T-cell (primary cell): ENCODE measurements at regions not wholly inside any gene's neighbourhood (a gene's known extent, or its start where the extent isn't known, plus 50 kb on each side); places are given as distances from the start of the nearest gene placed in this dataset.

Experiments
- ATAC-seq, 4 experiments: fragments of 200-7000 bp in 3 of 4; fragments of 150-1000 bp in 1 of 4; cut with Tn5 transposase; replicated peaks in 1 of 4; 1 replicate in 3 of 4; 2 replicates in 1 of 4; pipeline ENCODE4 v1.10.0; 2021; ENCODE audit warnings: moderate library complexity in 3 of 4, mild to moderate bottlenecking in 2 of 4, moderate number of reproducible peaks in 1 of 4
- CTCF ChIA-PET, 2 donors: fragments of 300-600 bp; sonication (Branson Sonifier 250); formaldehyde crosslinking; loops; one replicate each; lab custom pipeline; 2022; ENCODE audit warnings: antibody characterized with exemption in 2 of 2; lab: Charles Lee
- POLR2A ChIA-PET, 2 donors: fragments of 300-600 bp; sonication (Branson Sonifier 250); formaldehyde crosslinking; loops; one replicate each; lab custom pipeline; 2022; ENCODE audit warnings: antibody characterized with exemption in 2 of 2; lab: Charles Lee
- DNase-seq, 35 experiments: peaks; one replicate each; pipeline versions ENCODE4 v3.0.0 to v3.0.0-alpha.2; 2013 to 2023
- H3K27ac ChIP-seq: one replicate; pipeline ENCODE4 v1.5.1; 2013; ENCODE audit warnings: low read length
- H3K27me3 ChIP-seq, 2 experiments: replicated peaks in 1 of 2; 1 replicate in 1 of 2; 2 replicates in 1 of 2; pipeline versions ENCODE4 v1.6.1 to v1.7.0; 2013; ENCODE audit warnings: low read length in 1 of 2, mixed read lengths in 1 of 2; ENCODE audit not compliant: control insufficient read depth in 2 of 2, insufficient read depth in 2 of 2; ENCODE audit errors: extremely low read depth in 1 of 2
- H3K36me3 ChIP-seq, 2 donors: 1 replicate in 1 of 2; 2 replicates in 1 of 2; pipeline versions ENCODE4 v1.6.1 to v1.7.0; 2013; ENCODE audit warnings: low read length in 1 of 2; ENCODE audit not compliant: control insufficient read depth in 2 of 2, insufficient read depth in 1 of 2; ENCODE audit errors: extremely low read depth in 1 of 2
- H3K4me1 ChIP-seq, 2 experiments: 1 replicate in 1 of 2; 2 replicates in 1 of 2; pipeline versions ENCODE4 v1.6.1 to v1.7.0; 2013; ENCODE audit warnings: low read length in 2 of 2, mixed read lengths in 1 of 2; ENCODE audit not compliant: insufficient read depth in 2 of 2, control insufficient read depth in 1 of 2; ENCODE audit errors: extremely low read depth in 1 of 2
- H3K4me3 ChIP-seq, 2 donors: 1 replicate in 1 of 2; 2 replicates in 1 of 2; pipeline versions ENCODE4 v1.5.1 to v1.7.0; 2013; ENCODE audit warnings: mild to moderate bottlenecking in 2 of 2, low read length in 1 of 2, moderate library complexity in 1 of 2; ENCODE audit not compliant: control insufficient read depth in 1 of 2; ENCODE audit errors: extremely low read depth in 1 of 2
- H3K9me3 ChIP-seq: 2 replicates; pipeline ENCODE4 v1.7.0; 2013
- H3K27ac Mint-ChIP-seq, 2 donors: one replicate each; pipeline ENCODE4 v1.8.0; 2020 to 2021; ENCODE audit warnings: mild to moderate bottlenecking in 2 of 2, mixed read lengths in 2 of 2
- H3K27me3 Mint-ChIP-seq, 2 donors: one replicate each; pipeline ENCODE4 v1.8.0; 2021 to 2022; ENCODE audit warnings: mixed read lengths in 2 of 2
- H3K36me3 Mint-ChIP-seq: one replicate; pipeline ENCODE4 v1.8.0; 2021; ENCODE audit warnings: mixed read lengths
- H3K4me1 Mint-ChIP-seq, 3 donors: one replicate each; pipeline ENCODE4 v1.8.0; 2020 to 2022; ENCODE audit warnings: mixed read lengths in 3 of 3, mild to moderate bottlenecking in 1 of 3
- H3K4me3 Mint-ChIP-seq, 3 donors: one replicate each; pipeline ENCODE4 v1.8.0; 2020 to 2022; ENCODE audit warnings: mild to moderate bottlenecking in 3 of 3, mixed read lengths in 3 of 3, moderate library complexity in 3 of 3
- H3K9me3 Mint-ChIP-seq, 3 donors: one replicate each; pipeline ENCODE4 v1.8.0; 2020 to 2022; ENCODE audit warnings: mixed read lengths in 3 of 3
- WGBS: methylation state at CpG from one replicate; pipeline ENCODE4 v1.1.5; 2013; ENCODE audit warnings: missing lambda C conversion rate; ENCODE audit not compliant: insufficient coverage; 5-methylcytosine and 5-hydroxymethylcytosine counted together

GRCh38 chr22:26918226-26918625, 260.8 kb downstream of the MIAT start:
- H3K9me3 Mint-ChIP-seq: no peaks in the 10 kb centered on the region
- no peak overlapping the region for H3K27ac Mint-ChIP-seq
- ChIA-PET POLR2A (no interaction called here), CTCF (no interaction called here)
- H3K27ac ChIP-seq: no peak overlapping the region
- H3K4me3 Mint-ChIP-seq: no peak overlapping the region
- no peak overlapping the region for H3K4me3 ChIP-seq
- no peaks in the 10 kb centered on the region for H3K9me3 ChIP-seq
- peaks cover 8% of the 10 kb centered on the region for H3K36me3 Mint-ChIP-seq
- DNase-seq (no peak), ATAC-seq (no peak)
- WGBS: no CpG with 5 or more reads among the region's 3 CpGs
- peaks cover 16 to 34% of the 10 kb centered on the region in 2 donors for H3K27me3 Mint-ChIP-seq
- H3K4me1 ChIP-seq: no peaks in the 10 kb centered on the region
- no peaks in the 10 kb centered on the region for H3K36me3 ChIP-seq
- H3K4me1 Mint-ChIP-seq: no peaks in the 10 kb centered on the region
- peaks cover 3 to 11% of the 10 kb centered on the region in 2 experiments for H3K27me3 ChIP-seq

- Histone ChIP-seq H3K4me1 (no peaks in the 10 kb centered on the region), H3K27me3 (peaks cover 2 to 3% of the 10 kb centered on the region in 2 experiments), H3K36me3 (no peaks in the 10 kb centered on the region), H3K9me3 (no peaks in the 10 kb centered on the region), H3K4me3 (no peak overlapping the region), H3K27ac (no peak overlapping the region)
- Mint-ChIP-seq H3K4me1 (no peaks in the 10 kb centered on the region), H3K4me3 (no peak overlapping the region), H3K27ac (no peak overlapping the region), H3K9me3 (no peaks in the 10 kb centered on the region), H3K27me3 (peaks cover 9 to 20% of the 10 kb centered on the region in 2 donors), H3K36me3 (peaks cover 4% of the 10 kb centered on the region)
- no peak for DNase-seq
- ChIA-PET POLR2A (no interaction called here), CTCF (no interaction called here)
- no peak for ATAC-seq
- 18% methylated on average over 1 of the region's 2 CpGs for WGBS
Observed at GRCh38 chr22:26921726-26922125, 264.3 kb downstream of the MIAT start.

GRCh38 chr22:26922806-26923205, 265.4 kb downstream of the MIAT start:
- no peaks in the 10 kb centered on the region for H3K4me1 ChIP-seq
- peaks cover 2 to 3% of the 10 kb centered on the region in 2 experiments for H3K27me3 ChIP-seq
- no peaks in the 10 kb centered on the region for H3K36me3 ChIP-seq
- no peak overlapping the region for H3K4me3 ChIP-seq
- no peaks in the 10 kb centered on the region for H3K9me3 Mint-ChIP-seq
- ChIA-PET POLR2A (no interaction called here), CTCF (no interaction called here)
- no peak overlapping the region for H3K27ac ChIP-seq
- H3K27ac Mint-ChIP-seq: no peak overlapping the region
- DNase-seq (no peak), ATAC-seq (no peak)
- peaks cover 10 to 14% of the 10 kb centered on the region in 2 donors for H3K27me3 Mint-ChIP-seq
- H3K4me3 Mint-ChIP-seq: no peak overlapping the region
- peaks cover 4% of the 10 kb centered on the region for H3K36me3 Mint-ChIP-seq
- 17% methylated on average over 1 of the region's 5 CpGs for WGBS
- H3K4me1 Mint-ChIP-seq: no peaks in the 10 kb centered on the region
- H3K9me3 ChIP-seq: no peaks in the 10 kb centered on the region

DNA sequence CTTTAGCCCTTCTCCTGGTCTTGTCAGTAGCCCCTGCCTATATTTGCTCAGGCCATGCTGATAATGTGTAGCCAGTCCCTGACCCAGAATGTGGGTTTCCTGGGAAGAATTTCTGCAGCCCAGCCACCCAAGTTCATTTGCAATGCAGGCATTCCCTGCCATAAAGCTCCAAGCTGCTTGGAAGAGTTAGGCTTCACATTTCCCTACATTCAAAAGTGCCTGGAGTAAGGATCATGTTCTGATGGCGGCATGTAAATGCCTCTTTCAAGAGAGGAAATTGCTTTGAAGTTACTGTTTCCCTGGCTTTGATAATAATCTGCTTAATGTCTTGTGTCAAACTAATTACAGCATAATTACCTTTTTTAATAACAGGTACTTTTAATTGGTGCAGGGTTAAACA, 266.1 kb downstream of the MIAT start:
- no peaks in the 10 kb centered on the region for H3K9me3 ChIP-seq
- H3K4me1 Mint-ChIP-seq: no peaks in the 10 kb centered on the region
- ChIA-PET POLR2A (no interaction called here), CTCF (no interaction called here)
- peaks cover 2 to 3% of the 10 kb centered on the region in 2 experiments for H3K27me3 ChIP-seq
- no peak overlapping the region for H3K27ac Mint-ChIP-seq
- no peak overlapping the region for H3K4me3 ChIP-seq
- no peak for DNase-seq
- peaks cover 4% of the 10 kb centered on the region for H3K36me3 Mint-ChIP-seq
- no CpG with 5 or more reads among the region's 1 CpG for WGBS
- no peak overlapping the region for H3K27ac ChIP-seq
- peaks cover 10 to 13% of the 10 kb centered on the region in 2 donors for H3K27me3 Mint-ChIP-seq
- no peaks in the 10 kb centered on the region for H3K9me3 Mint-ChIP-seq
- no peak for ATAC-seq
- H3K36me3 ChIP-seq: no peaks in the 10 kb centered on the region
- no peak overlapping the region for H3K4me3 Mint-ChIP-seq
- H3K4me1 ChIP-seq: no peaks in the 10 kb centered on the region

- H3K4me1 Mint-ChIP-seq: no peaks in the 10 kb centered on the region
- H3K9me3 Mint-ChIP-seq: no peaks in the 10 kb centered on the region
- CTCF ChIA-PET: no interaction called here
- Histone ChIP-seq H3K4me1 (no peaks in the 10 kb centered on the region), H3K4me3 (no peak overlapping the region), H3K27ac (no peak overlapping the region), H3K36me3 (no peaks in the 10 kb centered on the region), H3K9me3 (no peaks in the 10 kb centered on the region), H3K27me3 (peaks cover 2 to 3% of the 10 kb centered on the region in 2 experiments)
- POLR2A ChIA-PET: no interaction called here
- ATAC-seq (no peak), DNase-seq (no peak)
- no peaks in the 10 kb centered on the region for H3K36me3 Mint-ChIP-seq
- H3K4me3 Mint-ChIP-seq: no peak overlapping the region
- 45% methylated on average over 5 of the region's 6 CpGs for WGBS
- peaks cover 9 to 11% of the 10 kb centered on the region in 2 donors for H3K27me3 Mint-ChIP-seq
- no peak overlapping the region for H3K27ac Mint-ChIP-seq
Observed at GRCh38 chr22:26927821-26928220, 270.4 kb downstream of the MIAT start.

DNA sequence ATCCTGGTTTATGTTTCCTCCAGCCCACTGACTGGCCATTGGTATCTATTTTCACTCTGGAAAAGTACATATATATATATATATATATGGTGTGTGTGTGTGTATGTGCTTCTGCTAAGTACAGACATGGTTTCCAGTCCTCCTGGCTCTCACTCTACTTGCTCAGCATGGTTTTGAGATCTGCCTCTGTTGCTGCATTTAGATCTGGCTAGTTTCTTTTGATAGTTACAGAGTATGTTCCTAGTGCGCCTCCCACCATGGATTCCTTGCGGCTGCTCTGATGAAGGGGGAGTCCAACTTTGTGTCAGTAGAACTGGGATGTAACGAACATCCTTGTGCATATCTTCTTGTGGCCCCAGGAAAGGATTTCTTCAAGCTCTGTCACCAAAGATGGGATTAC, 274.1 kb downstream of the MIAT start:
- no peaks in the 10 kb centered on the region for H3K4me1 ChIP-seq
- 100% methylated on average over 3 of the region's 3 CpGs for WGBS

DNA sequence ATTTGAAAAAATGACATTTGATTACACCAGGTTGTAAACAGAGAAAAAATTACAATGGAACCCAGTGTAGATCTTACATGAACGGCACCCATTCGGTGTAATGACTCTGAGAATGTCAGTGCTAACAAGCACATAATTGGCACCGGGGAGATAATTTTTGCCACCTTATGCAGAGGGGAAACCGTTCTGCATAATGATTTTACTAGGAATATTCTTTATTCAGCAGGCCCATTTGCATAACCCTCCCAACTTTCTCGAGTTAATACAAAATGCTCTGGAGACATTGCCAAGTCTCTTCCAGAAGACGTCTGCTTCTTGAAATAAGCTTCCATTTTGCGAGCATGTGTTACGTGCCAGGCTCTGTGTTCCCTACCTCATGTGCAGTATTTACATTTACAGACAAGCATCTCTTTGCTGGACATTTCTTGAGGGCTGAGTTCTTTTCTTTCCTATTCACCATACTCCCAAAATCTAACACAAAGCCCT, 275.8 kb downstream of the MIAT start:
- ChIA-PET POLR2A (no interaction called here), CTCF (no interaction called here)
- Mint-ChIP-seq H3K4me1 (no peaks in the 10 kb centered on the region), H3K27ac (no peak overlapping the region), H3K4me3 (no peak overlapping the region), H3K36me3 (peaks cover 7% of the 10 kb centered on the region), H3K9me3 (peaks cover 4 to 11% (median 8%) of the 10 kb centered on the region in 3 donors), H3K27me3 (peaks cover 0 to 17% of the 10 kb centered on the region in 2 donors)
- ATAC-seq (no peak), DNase-seq (no peak)
- Histone ChIP-seq H3K27ac (no peak overlapping the region), H3K36me3 (no peaks in the 10 kb centered on the region), H3K9me3 (no peaks in the 10 kb centered on the region), H3K4me1 (no peaks in the 10 kb centered on the region), H3K4me3 (no peak overlapping the region), H3K27me3 (no peaks in the 10 kb centered on the region)
- 85% methylated on average over 5 of the region's 8 CpGs for WGBS

More for the DNA sequence above, 274.1 kb downstream of the MIAT start:
- Mint-ChIP-seq H3K4me3 (no peak overlapping the region), H3K9me3 (peaks cover 0 to 6% (median 0%) of the 10 kb centered on the region in 3 donors), H3K36me3 (peaks cover 2% of the 10 kb centered on the region), H3K4me1 (no peaks in the 10 kb centered on the region), H3K27ac (no peak overlapping the region), H3K27me3 (peaks cover 3 to 16% of the 10 kb centered on the region in 2 donors)
- Histone ChIP-seq H3K4me3 (no peak overlapping the region), H3K9me3 (no peaks in the 10 kb centered on the region), H3K27ac (no peak overlapping the region), H3K27me3 (no peaks in the 10 kb centered on the region), H3K36me3 (no peaks in the 10 kb centered on the region)
- ATAC-seq (no peak), DNase-seq (no peak)
- ChIA-PET POLR2A (no interaction called here), CTCF (no interaction called here)
